SK-N-SH (cell line): ENCODE measurements at regions not wholly inside any gene's neighbourhood (a gene's known extent, or its start where the extent isn't known, plus 50 kb on each side); places are given as distances from the start of the nearest gene placed in this dataset.

Experiments
- CHD2 ChIP-seq: fragments of 150-350 bp; IDR thresholded peaks from 2 replicates; pipeline ENCODE4 v1.6.1; 2018; ENCODE audit warnings: low read length; ENCODE audit not compliant: partially characterized antibody
- ELF1 ChIP-seq: IDR thresholded peaks from 2 replicates; pipeline ENCODE4 v1.4.0; 2012
- GABPA ChIP-seq: IDR thresholded peaks from 2 replicates; pipeline ENCODE4 v1.4.0; 2012; ENCODE audit warnings: low read depth, mild to moderate bottlenecking
- POLR2AphosphoS5 ChIP-seq: IDR thresholded peaks from 2 replicates; pipeline ENCODE4 v1.6.1; 2012; ENCODE audit warnings: low read depth, low read length
- SIN3A ChIP-seq: IDR thresholded peaks from 2 replicates; pipeline ENCODE4 v1.6.1; 2012; ENCODE audit warnings: low read depth, mild to moderate bottlenecking, low read length, moderate library complexity, borderline replicate concordance
- SMC3 ChIP-seq: IDR thresholded peaks from 2 replicates; pipeline ENCODE4 v1.6.1; 2012; ENCODE audit warnings: low read depth, low read length, improper control_type of control experiment
- TCF12 ChIP-seq: IDR thresholded peaks from 2 replicates; pipeline ENCODE4 v1.4.0; 2012
- TEAD4 ChIP-seq: IDR thresholded peaks from 2 replicates; pipeline ENCODE4 v1.4.0; 2012; ENCODE audit warnings: mild to moderate bottlenecking, borderline replicate concordance; ENCODE audit not compliant: insufficient read depth
- TF ChIP-seq, protein P1 (sequence below): fragments of 200-600 bp; sonication (generic); IDR thresholded peaks from 2 replicates; pipeline ENCODE4 v1.6.1; 2017; ENCODE audit warnings: antibody characterized with exemption, mild to moderate bottlenecking, moderate library complexity
- TF ChIP-seq, protein P2 (sequence below): IDR thresholded peaks from 2 replicates; pipeline ENCODE4; 2012
- TF ChIP-seq, protein P3 (sequence below): IDR thresholded peaks from 2 replicates; pipeline ENCODE4 v1.6.1; 2012; ENCODE audit warnings: mild to moderate bottlenecking, low read depth, low read length, moderate library complexity

DNA sequence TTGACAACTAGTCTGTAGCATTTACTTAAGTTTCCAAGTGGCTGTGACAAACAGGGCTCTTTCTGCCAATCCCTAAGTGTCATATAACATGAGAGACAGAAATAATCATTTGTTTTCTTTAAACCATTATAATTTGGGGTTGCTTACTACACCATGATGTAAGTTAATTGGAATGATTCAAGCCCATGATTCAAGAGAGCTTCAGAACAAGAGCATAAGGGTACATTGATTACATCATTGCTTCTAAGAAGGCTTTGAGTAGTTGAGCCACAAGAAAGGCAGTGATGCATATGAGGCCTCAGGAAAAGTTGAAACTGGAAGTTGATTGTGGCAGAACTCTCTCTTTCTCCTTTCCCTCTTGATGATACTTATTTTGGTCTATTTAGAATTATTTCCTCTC lies 444.0 kb downstream of the CCER1 start:
- TF ChIP-seq TCF12 (no peak), TEAD4 (no peak), ELF1 (no peak), GABPA (no peak), CHD2 (no peak), POLR2AphosphoS5 (no peak), SMC3 (no peak), SIN3A (no peak)
- TF ChIP-seq, protein P1, sequence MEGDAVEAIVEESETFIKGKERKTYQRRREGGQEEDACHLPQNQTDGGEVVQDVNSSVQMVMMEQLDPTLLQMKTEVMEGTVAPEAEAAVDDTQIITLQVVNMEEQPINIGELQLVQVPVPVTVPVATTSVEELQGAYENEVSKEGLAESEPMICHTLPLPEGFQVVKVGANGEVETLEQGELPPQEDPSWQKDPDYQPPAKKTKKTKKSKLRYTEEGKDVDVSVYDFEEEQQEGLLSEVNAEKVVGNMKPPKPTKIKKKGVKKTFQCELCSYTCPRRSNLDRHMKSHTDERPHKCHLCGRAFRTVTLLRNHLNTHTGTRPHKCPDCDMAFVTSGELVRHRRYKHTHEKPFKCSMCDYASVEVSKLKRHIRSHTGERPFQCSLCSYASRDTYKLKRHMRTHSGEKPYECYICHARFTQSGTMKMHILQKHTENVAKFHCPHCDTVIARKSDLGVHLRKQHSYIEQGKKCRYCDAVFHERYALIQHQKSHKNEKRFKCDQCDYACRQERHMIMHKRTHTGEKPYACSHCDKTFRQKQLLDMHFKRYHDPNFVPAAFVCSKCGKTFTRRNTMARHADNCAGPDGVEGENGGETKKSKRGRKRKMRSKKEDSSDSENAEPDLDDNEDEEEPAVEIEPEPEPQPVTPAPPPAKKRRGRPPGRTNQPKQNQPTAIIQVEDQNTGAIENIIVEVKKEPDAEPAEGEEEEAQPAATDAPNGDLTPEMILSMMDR = no peak
- TF ChIP-seq, protein P2, sequence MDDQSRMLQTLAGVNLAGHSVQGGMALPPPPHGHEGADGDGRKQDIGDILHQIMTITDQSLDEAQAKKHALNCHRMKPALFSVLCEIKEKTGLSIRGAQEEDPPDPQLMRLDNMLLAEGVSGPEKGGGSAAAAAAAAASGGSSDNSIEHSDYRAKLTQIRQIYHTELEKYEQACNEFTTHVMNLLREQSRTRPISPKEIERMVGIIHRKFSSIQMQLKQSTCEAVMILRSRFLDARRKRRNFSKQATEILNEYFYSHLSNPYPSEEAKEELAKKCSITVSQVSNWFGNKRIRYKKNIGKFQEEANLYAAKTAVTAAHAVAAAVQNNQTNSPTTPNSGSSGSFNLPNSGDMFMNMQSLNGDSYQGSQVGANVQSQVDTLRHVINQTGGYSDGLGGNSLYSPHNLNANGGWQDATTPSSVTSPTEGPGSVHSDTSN = no peak
- TF ChIP-seq, protein P3, sequence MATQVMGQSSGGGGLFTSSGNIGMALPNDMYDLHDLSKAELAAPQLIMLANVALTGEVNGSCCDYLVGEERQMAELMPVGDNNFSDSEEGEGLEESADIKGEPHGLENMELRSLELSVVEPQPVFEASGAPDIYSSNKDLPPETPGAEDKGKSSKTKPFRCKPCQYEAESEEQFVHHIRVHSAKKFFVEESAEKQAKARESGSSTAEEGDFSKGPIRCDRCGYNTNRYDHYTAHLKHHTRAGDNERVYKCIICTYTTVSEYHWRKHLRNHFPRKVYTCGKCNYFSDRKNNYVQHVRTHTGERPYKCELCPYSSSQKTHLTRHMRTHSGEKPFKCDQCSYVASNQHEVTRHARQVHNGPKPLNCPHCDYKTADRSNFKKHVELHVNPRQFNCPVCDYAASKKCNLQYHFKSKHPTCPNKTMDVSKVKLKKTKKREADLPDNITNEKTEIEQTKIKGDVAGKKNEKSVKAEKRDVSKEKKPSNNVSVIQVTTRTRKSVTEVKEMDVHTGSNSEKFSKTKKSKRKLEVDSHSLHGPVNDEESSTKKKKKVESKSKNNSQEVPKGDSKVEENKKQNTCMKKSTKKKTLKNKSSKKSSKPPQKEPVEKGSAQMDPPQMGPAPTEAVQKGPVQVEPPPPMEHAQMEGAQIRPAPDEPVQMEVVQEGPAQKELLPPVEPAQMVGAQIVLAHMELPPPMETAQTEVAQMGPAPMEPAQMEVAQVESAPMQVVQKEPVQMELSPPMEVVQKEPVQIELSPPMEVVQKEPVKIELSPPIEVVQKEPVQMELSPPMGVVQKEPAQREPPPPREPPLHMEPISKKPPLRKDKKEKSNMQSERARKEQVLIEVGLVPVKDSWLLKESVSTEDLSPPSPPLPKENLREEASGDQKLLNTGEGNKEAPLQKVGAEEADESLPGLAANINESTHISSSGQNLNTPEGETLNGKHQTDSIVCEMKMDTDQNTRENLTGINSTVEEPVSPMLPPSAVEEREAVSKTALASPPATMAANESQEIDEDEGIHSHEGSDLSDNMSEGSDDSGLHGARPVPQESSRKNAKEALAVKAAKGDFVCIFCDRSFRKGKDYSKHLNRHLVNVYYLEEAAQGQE = no peak
